NCI-H1105 treated with DMSO at 0.1 percent for 48 hours (cell line): ENCODE measurements at regions not wholly inside any gene's neighbourhood (a gene's known extent, or its start where the extent isn't known, plus 50 kb on each side); places are given as distances from the start of the nearest gene placed in this dataset.

ENCODE experiments used
- DNase-seq: peaks from one replicate; lab custom pipeline; 2025; lab: John Stamatoyannopoulos, UW

DNA sequence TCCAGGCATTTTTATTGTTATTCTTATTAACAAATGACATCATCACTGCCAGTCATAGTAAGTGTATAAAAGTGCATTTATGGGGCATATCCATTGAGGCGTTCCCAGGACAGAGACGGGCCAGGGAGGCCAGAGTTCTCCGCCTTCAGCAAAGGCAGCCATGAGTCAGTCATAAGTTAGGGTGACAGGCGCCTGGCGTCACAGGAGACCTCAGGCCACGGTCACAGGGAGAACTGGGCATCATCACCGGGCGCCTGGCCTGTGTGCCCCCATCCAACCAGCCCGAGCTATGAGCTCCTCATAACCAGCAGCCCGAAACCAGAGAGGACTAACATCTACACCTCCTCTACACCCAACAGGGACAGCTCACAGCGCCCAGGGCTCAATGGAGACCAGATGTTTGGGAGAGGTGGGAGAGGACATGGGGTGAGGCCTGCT, 259.2 kb downstream of the DLL1 start:
- DNase-seq, result no peak

DNA sequence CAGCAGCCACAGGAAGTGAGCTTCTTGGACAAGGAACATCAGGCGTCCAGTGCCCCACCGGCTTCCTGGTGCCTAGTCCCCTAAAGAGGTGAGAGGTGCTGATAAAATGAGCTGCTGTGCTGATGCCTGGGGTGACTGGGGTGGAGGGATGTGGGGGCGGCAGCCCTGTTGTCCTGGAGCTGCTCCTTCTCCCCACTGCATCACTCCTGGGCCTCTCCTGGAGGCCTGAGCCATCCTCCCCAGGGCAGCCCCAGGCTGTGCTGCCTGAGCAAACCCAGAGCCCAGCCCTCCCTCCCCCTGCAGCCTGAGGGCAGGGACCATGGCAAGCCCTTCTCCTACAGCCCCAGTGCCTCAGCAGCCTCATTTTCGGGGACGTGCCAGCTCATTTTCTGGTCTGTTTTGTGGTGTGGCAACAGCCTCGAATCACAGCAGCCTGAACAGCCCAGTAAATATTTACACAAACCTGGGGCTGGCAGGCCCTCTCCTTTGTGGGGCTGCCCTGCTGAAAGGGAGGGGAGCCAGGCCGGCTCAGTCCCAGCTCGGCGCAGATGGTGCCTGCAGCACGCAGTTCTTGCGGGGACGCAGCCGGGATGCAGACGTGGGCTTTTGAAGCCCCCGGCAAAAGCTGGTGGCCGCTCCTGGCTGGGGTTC, 259.9 kb downstream of the DLL1 start:
- DNase-seq, result peak; percentile 26

DNA sequence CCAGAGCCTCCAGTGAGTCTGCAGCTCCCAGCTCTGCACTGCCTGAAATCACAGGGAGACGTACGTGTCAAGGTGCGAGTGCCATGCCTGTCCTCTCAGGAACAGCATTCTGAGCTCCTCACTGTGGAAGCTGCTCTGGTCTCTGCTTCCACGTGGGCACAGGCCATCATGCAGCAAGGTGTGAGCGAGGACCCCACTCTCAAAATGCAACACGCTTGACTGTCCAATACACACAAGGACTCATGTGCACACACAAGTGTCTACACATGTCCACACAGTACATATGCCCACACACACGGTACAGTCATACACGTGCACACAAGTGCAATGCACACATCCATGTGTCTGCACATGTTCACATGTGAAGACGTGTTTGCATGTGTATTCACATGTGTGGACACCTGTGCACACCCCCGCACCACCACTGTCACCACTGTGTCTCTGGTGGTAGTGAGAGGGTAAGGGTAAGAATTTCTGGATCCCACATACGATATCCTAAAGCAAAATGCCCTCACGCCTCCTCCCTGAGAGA, 260.5 kb downstream of the DLL1 start:
- DNase-seq, result no peak

DNA sequence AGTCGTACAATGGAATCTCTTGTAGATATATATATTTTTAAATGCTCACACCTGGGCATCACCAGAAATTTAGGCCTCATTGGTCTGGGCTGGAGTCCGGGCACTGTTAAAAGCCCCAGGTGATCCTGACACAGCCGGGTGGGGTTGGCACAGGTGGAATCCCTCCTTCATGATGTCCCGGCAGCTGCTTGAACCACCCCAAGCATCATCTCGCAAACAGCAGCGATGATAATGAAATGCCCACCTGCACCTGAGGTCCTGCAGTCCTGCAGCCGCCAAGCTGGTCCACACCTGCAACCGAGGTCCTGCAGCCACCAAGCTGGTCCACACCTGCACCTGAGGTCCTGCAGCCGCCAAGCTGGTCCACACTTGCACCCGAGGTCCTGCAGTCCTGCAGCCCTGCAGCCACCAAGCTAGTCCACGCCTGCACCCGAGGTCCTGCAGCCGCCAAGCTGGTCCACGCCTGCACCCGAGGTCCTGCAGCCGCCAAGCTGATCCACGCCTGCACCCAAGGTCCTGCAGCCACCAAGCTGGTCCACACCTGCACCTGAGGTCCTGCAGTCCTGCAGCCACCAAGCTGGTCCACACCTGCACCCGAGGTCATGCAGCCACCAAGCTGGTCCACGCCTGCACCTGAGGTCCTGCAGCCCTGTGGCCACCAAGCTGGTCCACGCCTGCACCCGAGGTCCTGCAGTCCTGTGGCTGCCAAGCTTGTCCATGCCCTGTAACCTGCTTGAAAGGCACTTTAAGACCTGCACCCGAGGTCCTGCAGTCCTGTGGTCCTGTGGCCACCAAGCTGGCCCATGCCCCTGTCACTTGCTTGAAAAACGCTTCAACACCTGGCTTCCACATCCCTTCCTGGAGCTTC, 261.2 kb downstream of the DLL1 start:
- no peak for DNase-seq

DNA sequence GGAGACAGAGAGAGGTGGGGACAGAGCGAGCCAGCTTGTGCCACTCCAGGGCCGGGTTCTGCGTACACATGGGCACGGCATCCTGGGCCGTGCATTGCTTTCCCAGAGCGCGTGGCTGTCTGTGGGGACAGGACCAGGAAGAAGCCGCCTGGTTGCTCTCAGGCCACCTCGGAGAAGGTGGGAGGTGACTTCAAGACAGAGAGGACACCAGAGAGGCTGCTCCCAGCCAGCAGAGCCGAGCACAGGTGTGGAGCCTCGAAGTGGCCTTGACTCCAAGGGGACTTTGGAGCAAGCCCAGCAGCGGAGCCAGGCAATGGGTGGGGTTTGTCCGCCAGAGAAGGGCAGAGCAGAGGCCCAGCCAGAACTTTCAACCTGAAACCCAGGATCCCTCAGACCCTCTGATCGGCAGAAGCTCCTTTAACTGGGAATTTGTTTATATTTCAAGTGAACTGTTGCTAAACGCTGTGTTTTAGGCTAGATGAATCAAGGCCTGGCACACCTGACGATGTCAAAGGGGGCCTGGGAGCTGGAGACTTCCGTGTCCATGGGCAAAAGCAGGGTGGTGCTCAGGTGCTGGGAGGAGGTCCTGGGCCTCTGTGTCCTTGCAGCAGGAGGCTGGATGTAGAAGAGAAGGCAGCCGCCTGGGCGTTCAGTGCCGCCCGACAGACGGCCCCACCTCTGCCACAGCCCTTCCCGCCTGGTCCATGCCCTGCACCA, 262.1 kb downstream of the DLL1 start:
- no peak for DNase-seq

DNA sequence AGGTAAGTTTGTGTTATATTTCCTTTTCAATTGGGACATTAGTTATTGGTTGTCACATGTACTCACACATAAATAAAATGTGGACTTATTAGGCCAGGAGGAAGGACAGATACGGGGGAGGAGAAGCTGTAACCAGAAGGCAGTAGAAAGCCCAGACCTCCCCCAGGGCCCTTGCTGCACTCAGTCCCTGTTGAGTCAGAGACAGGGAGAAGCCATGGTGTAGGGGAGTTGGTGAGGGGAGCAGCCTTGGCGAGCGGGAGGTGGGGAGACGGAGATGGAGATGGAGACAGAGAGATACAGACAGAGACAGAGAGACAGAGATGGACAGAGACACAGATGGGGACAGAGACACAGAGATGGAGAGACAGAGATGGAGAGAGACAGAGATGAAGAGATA, 263.2 kb downstream of the DLL1 start:
- DNase-seq, result no peak

DNA sequence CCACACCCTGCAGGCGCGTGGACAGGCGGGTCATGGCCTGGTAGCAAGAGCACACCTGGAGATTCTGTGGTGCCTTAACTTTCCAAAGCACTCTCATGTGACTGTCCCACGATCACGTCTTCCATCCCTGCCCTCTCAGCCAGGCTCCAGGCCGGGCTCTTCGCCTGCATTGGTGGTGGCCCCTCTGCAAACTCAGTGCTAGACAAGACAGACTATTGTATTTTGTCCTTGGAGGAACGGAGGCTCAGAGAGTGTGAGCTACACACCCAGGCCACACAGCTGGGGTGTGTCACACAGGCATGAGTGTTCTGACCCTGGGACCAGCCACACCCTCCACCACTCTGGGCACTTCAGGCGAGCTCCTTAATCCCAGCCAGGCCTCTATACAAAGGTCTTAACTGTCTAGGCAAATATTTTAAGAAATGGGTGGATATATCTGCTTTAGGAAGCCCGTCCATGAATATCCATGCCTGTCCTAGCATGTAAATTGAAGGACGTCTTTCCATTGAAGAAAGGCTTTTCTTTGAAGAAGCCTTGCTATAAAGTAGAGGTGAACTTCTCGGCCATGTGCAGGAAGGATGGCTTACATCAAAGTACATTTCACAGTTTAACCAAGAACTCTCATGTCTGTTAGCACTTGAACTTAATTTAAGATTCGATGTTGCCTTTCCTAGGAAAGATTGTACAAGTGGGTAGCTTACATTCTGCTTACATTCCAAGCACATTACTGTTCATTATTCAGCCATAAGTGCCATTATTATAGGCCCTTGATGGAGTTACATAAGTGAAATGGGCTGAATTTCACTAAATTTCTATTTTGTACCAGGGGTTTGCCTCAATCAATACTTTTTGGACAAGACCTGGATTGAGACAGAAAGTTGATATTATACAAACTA, 263.9 kb downstream of the DLL1 start:
- peak; percentile 34 for DNase-seq

DNA sequence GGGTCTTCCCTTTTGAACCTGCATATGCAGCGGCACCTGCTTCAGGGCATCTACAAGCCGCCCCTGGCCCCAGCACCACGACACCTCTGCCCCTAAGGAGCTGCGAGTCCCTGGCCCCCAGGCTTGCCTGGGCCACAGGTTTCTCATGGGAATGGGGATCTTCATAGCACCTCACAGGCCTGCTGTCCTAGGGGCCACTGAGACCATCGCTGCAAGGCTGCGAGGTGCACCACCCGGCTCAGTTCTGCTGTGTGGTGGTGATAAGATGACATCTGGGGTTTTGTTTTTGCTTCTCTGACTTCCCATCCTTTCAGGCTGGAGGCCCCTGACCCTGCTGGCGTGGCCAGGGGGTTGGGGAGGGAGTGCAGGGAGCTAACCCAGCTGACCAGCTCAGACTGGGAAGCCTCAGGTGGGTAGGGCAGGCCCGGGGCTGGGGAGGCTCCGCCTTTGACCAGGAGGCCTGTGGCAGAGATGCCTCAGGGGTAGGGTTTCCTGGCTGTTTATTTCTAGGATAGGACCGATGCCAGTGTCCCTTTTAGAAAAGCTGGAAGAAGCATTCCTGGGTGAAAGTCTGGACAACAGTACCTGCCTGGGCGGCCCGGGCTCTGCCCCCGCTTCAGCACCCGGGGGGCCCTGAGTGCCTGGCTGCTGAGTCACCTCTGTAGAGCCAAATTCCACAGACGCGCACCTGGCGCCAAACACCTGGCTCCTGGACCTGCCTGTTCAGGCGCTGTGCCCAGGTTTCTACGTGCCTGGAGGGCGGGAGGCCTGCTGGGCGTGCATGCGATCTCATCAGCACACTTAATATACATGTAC, 264.7 kb downstream of the DLL1 start:
- peak; percentile 99 for DNase-seq

DNA sequence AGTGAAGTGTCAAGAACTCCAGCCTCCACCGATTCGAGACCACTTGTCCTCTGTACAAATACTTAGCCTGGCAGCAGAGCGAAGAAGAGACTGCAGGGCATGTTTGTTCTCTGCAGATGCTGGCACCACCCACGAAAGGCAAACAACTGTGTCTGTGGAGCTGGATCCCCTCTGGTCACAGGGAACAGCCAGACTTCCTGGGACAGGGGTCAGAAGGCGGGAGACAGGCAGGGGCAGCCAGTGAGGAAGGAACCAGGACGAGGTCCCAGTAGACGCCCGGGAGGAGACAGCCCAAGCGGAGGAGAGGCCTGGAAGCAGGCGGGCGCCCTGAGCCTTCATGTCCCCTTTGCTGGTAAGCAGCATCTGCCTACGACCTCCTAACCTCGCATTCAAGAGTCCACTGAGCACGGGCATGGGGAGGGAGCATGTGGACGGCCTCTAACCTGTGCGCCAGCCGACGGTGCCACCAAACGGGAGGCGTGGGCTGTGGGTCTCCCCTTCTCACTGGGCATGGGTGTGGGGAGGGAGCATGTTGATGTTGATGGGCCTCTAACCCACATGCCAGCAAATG, 265.5 kb downstream of the DLL1 start:
- DNase-seq, result no peak

DNA sequence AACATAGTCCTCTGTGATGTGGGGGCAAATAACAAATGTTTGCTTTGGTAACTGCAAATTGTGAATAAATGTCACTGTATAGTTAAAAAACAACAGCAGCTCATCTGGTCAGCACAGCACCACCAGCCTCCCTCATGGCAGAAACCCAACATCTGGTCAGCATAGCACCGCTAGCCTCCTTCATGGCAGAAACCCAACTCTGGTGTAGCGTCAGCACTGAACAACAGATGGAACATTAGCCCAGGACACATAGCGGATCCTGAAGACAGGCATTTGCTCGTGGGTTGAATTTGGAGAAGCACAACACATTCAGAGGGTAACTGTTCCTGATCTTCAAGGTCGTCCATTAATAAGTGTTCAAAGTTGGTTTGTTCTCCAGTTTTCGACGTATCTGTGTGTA, 265.9 kb downstream of the DLL1 start:
- no peak for DNase-seq

DNA sequence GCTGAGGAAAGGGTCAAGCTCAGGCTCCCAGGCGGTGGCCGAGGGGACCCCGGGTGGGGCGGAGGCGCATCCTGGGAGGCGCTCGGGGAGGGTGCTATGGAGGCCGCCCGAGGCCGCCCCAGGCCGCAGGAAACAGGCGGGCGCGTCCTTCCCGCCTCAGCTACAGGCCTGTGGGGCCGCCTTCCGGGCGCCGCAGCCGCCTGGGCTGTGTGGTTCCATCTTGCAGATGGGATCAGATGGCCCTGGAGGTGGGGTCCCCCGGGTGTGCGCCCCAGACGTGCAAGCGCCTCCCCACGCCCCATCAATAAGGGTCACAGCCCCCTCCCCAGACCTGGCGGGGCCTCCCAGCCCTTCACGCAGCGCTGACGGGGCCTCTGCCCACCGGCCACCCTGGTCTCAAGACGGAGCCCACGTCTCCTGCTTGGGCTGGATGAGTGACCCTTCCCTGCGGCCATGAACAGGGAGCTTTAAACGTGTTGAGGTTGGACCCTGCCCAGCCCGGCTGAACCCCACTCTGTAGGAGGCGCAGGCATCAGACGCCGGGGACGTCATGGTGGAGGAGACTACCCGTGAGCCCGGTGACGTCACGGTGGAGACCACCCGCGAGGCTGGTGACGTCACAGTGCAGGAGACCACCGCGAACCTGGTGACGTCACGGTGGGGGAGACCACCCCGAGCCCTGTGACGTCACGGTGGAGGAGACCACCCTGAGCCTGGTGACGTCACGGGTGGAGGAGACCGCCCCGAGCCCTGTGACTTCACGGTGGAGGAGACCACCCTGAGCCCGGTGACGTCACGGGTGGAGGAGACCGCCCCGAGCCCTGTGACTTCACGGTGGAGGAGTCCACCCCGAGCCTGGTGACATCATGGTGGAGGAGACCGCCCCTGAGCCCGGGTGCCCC, 267.0 kb downstream of the DLL1 start:
- DNase-seq, result no peak

DNA sequence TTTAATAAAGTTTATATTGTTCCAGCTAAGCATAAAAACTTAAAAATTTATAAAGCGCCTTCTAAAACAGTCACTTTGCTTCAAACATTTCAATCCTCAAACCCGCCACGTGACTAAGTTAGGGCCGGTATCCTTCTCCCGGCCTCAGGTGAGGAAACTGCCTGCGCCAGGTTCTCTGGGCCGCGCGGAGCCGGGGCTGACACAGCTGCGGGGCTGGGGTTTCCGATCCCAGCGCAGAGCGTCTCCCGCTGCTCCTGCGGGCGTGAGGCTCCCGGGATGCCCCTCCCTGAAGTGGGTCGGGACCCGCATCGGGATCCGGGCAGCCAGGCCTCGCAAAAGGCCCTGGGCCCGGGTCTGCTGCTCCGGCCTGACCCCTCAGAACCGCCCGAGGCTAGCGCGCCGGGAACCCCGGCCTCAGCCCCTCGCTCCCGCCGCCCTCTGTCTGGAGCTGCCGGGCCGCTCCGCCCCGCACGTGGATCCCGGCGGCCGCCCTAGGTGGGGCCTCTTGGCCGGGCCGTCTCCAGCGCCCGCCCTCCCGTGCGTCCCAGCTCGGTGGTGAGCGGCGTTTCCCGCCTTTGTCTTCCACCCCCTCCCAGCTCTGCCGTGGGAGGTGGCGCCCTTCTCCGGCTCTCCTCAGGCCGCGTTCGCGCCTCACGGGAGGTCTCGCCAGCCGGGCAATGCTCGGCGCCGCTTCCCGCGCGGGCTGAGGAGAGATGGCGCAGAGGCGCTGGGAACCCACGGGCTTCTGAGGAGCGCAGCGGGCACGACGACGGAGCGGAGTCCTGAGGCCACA, 267.9 kb downstream of the DLL1 start:
- DNase-seq, result no peak

DNA sequence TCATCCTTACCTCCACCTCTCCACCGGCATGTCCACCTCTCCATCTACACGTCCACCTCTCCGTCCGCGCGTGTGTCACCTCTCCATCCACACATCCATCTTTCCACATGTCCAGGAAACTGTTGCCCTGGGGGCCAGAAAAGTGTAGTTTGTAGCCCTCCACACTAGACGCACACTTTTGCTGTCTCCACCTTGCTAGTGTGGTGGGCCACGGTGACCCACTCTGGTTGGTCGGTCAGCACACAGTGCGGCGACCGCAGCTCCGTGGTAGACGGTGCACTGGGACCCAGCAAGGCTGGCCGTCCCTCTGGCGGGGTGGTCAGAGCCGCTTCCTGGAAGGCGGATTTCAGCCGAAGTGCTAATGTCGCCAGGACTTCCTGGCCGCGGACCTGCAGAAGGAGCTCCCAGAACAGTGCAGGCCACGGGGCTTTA, 268.6 kb downstream of the DLL1 start:
- no peak for DNase-seq

DNA sequence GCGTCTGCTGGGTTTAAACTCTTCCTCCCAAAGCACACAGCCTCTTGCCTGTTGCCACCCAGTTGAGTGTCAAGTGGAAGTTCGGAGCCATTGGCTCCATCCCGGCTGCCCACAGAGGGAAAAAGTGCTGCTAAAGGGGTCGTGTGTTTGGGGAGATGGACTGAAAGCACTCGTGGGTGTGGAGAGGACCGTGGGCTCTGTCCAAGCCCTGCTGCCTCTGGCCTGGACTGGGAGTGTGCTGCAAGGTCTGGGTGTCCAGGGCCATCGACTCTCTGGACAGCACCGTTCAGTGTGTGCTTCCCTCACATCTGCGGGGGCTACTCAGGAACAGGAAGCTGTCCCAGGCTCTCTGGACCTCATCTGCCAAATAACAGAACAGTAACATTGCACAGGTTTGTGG, 269.3 kb downstream of the DLL1 start:
- no peak for DNase-seq

DNA sequence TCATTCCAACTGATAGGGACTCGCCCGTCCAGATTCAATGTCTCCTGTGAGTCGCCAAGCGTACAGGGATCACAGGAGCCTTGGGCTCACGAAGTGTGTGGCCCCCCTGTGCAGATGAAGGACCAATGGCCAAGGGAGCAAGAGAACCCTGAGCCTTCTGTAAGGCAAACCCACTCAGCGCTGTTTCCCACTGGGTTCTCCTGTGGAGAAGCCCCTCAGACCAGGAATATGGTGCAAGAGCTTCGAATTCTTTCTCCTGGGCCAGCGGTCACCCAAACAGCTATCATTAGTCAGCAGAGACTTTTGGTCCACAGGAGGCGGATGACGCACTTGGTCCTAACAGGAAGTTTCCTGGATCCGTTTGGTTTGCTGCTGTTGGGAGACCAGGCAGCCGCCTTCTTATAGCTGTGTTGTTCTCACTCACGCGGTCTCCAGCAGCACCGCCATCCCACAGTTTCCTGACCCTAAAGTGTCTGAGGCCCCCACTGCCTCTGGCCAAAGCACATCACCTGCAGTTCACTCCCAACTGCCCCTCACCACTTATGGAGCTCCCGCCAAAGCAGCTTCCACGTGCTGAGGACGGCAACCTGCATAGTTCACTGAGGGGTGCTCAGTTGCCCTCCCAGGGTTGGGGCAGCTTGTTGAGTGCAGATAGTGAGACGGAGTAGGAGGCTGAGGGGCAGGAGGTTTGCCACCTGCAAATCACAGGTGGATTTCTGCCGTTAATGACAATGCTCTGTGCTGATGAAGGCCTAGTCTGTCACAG, 268.6 kb downstream of the ERMARD start:
- no peak for DNase-seq

DNA sequence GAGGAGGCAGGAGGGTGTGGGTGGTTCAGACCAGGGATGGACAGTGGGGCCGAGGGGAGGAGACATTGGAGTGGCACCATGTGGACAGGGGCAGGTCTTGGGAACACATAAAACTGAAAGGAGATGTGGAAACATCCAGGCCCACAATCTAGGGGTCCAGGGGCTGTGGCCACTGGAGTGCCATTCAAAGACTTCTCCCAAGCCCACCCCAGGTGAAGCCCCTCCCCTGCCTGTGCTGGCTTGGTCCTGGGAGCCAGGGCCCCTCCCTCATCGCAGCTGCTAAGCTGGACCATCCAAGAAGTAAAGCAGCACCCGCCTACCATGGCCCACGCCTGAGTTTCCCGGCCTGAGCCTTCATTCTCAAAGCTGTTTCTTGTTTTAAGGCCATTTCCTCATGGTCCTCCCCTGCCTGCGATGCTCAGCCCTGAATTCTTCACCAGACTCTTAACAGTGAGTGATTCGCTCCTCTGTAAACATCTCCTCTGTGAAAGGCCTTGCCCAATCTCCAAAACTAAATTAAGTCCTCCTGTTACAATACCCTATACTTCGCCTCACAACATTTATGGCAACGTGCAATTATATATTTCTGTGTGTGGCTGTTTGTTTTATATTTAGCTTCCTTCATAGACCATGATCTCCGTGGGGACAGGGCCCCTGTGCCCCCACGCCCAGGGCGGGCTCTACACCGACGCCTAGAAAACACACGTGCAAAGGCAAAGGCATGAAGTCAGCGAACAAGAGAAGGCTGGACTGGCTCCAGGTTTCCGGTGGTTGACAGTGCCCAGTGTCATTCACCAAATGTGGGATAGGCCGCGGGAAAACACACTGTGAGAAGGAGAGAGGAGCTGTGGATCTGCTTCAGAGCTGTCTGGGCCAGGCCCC, 267.8 kb downstream of the ERMARD start:
- no peak for DNase-seq
